ENCODE measurements at regions not wholly inside any gene's neighbourhood (a gene's known extent, or its start where the extent isn't known, plus 50 kb on each side); places are given as distances from the start of the nearest gene placed in this dataset.

DNA sequence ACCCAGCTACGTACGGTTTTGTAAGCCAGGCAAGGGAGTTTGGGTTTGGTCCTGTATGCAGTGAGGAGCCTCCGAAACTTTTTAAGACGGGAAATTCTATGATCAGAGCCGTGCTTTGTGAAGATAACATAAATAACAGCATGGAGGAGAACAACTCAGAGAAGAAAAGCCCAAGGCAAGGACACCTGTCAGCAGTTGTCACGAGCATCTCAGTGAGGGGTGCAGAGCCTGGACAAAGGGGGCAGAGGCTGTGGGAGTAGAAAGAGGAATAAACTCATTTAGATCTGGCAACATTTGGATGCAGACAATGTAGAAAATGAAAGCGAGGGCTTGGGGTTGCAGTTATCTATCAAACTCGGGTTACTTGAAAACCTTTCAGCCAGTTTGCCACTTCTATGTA, 64.5 kb downstream of the CAVIN2 start:
- TF ChIP-seq, protein P1, sequence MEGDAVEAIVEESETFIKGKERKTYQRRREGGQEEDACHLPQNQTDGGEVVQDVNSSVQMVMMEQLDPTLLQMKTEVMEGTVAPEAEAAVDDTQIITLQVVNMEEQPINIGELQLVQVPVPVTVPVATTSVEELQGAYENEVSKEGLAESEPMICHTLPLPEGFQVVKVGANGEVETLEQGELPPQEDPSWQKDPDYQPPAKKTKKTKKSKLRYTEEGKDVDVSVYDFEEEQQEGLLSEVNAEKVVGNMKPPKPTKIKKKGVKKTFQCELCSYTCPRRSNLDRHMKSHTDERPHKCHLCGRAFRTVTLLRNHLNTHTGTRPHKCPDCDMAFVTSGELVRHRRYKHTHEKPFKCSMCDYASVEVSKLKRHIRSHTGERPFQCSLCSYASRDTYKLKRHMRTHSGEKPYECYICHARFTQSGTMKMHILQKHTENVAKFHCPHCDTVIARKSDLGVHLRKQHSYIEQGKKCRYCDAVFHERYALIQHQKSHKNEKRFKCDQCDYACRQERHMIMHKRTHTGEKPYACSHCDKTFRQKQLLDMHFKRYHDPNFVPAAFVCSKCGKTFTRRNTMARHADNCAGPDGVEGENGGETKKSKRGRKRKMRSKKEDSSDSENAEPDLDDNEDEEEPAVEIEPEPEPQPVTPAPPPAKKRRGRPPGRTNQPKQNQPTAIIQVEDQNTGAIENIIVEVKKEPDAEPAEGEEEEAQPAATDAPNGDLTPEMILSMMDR (IDR thresholded peaks at IDR 0.05; ENCODE audit: control insufficient read depth, insufficient read depth, low read depth, low read length, missing control alignments) = no peak
- no peak overlapping the region for H3K4me3 ChIP-seq (ENCODE audit: control insufficient read depth, low read depth, low read length)

DNA sequence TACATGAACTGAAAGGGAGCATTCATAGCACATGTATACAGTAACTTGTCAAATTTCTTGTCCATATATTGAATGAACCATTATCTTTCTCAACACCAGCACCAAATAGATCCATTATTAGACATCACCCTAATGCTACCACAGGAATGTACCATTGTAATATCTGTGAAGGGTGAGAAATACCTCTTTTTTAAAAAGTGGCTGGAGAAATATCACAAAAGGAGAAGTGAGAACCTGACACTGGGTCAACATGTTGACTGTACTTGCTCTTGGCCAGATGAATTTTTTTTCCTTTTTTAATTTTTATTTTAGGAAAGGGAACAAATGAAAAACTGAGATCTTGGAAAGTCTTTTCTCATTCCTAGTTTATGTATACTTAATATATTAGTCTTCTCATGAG, 63.5 kb downstream of the CAVIN2 start:
- TF ChIP-seq, protein P1 (IDR thresholded peaks at IDR 0.05; ENCODE audit: control insufficient read depth, insufficient read depth, low read depth, low read length, missing control alignments) = no peak
- no peak for DNase-seq (ENCODE audit: low read depth)

More for the DNA sequence above, 64.5 kb downstream of the CAVIN2 start:
- DNase-seq (ENCODE audit: low read depth) = no peak

More for the DNA sequence above, 63.5 kb downstream of the CAVIN2 start:
- H3K4me3 ChIP-seq (ENCODE audit: control insufficient read depth, low read depth, low read length) = no peak overlapping the region
